ENCODE measurements at regions not wholly inside any gene's neighbourhood (a gene's known extent, or its start where the extent isn't known, plus 50 kb on each side); places are given as distances from the start of the nearest gene placed in this dataset.

DNA sequence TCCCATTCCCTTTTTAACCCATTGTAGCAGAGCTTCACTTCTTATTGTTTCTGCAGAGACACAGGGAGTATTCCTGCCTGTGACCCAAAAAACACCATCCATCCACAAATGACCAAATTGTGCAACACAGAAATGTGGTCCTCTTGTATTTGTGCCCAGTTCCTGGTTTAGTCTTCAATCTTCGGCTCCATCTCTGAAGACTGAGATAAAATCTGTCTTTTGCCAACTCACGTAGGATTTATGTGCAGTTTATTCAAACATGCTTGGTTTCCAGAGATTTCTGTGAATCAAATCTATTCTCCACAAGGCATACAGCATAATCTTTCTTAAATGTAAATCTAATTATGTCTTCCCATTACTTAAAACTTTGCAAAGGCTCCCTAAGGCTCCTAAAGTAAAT is 307.0 kb downstream of the AASDHPPT start:
- ATAC-seq (no peak), DNase-seq (no peak)
- no peaks in the 10 kb centered on the region for H3K9me3 ChIP-seq
- TF ChIP-seq POLR2A (IDR thresholded peaks at IDR 0.05): no peak
- TF ChIP-seq, protein P1, sequence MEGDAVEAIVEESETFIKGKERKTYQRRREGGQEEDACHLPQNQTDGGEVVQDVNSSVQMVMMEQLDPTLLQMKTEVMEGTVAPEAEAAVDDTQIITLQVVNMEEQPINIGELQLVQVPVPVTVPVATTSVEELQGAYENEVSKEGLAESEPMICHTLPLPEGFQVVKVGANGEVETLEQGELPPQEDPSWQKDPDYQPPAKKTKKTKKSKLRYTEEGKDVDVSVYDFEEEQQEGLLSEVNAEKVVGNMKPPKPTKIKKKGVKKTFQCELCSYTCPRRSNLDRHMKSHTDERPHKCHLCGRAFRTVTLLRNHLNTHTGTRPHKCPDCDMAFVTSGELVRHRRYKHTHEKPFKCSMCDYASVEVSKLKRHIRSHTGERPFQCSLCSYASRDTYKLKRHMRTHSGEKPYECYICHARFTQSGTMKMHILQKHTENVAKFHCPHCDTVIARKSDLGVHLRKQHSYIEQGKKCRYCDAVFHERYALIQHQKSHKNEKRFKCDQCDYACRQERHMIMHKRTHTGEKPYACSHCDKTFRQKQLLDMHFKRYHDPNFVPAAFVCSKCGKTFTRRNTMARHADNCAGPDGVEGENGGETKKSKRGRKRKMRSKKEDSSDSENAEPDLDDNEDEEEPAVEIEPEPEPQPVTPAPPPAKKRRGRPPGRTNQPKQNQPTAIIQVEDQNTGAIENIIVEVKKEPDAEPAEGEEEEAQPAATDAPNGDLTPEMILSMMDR (IDR thresholded peaks at IDR 0.05 in 4 of 5, conservative IDR thresholded peaks at IDR 0.05 in 1 of 5): no peak
- no peaks in the 10 kb centered on the region for H3K36me3 ChIP-seq
- intact Hi-C loops (cut with DNase I; ENCODE audit: low total_unique reads) (no loop called here), in situ Hi-C loops (cut with MboI; ENCODE audit: low sequenced_read_pairs in 4 of 4) (no loop called here)
- H3K4me1 ChIP-seq: no peaks in the 10 kb centered on the region
- H3K27me3 ChIP-seq: no peaks in the 10 kb centered on the region
- no peak overlapping the region for H3K27ac ChIP-seq
- no peak overlapping the region for H3K4me3 ChIP-seq

DNA sequence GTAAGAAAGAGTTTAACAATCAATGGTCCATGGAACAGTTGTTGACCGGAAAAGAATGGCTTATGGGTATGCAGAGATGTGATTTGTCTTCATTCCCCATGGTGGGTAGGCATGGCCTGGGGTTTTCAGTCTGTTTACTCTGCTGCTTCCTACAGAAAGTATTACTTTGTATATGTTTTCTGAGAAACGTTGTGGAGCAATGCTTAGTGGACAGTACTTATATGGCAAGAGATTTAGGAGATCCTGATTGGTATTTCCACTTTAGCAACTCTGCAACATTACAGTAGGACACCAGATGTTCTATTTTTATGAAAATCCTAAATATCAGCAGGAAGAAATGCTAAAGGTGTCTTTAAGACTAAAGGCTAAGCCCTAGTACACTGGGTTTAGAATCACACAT is 309.1 kb downstream of the AASDHPPT start:
- Histone ChIP-seq H3K9me3 (no peaks in the 10 kb centered on the region), H3K4me1 (no peaks in the 10 kb centered on the region), H3K36me3 (no peaks in the 10 kb centered on the region), H3K4me3 (no peak overlapping the region), H3K27ac (no peak overlapping the region), H3K27me3 (no peaks in the 10 kb centered on the region)
- intact Hi-C loops (cut with DNase I; ENCODE audit: low total_unique reads) (no loop called here), in situ Hi-C loops (cut with MboI; ENCODE audit: low sequenced_read_pairs in 4 of 4) (no loop called here)
- ATAC-seq (no peak), DNase-seq (no peak)
- TF ChIP-seq, protein P1 (IDR thresholded peaks at IDR 0.05 in 4 of 5, conservative IDR thresholded peaks at IDR 0.05 in 1 of 5): no peak
- TF ChIP-seq POLR2A (IDR thresholded peaks at IDR 0.05): no peak

DNA sequence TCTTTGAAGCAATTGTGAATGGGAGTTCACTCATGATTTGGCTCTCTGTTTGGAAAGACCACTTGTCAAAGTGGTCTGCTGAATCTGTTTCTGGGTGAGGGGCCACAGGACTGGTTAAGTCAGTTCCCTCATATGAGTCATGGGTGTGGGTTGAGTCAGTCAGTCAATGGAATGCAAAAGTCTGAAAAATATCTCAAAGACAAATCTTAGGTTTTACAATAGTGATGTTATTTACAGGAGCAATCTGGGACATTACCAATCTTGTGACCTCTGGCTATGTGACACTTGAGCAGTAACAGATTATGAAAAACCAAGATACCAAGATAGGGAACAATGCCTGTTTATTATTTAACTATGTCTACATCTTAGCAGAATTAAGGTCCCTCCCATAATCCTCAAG is 311.6 kb downstream of the AASDHPPT start:
- intact Hi-C loops (cut with DNase I; ENCODE audit: low total_unique reads): no loop called here
- H3K36me3 ChIP-seq: no peaks in the 10 kb centered on the region

DNA sequence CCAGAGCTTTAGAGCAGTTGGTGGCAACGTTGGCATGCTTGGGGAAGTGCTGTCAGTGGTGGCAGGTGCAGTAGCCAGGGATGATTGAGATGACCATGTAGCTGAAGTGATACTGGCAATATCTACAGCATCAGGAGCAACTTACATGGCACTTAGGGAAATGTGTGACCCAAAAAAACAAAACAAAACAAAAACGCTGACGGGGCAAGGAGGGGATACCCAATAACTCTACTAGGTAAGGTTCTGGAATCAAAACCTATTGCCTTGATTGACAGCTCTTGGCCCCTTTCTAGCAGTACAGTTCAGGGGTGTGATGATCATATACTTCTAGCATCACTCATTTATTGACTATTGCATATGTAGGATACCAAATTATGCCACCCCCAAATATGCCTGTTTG is 312.6 kb downstream of the AASDHPPT start:
- H3K27me3 ChIP-seq: no peaks in the 10 kb centered on the region
- no peaks in the 10 kb centered on the region for H3K9me3 ChIP-seq
- no peak overlapping the region for H3K4me3 ChIP-seq
- DNase-seq (no peak), ATAC-seq (no peak)
- in situ Hi-C loops (cut with MboI; ENCODE audit: low sequenced_read_pairs in 4 of 4) (no loop called here), intact Hi-C loops (cut with DNase I; ENCODE audit: low total_unique reads) (no loop called here)
- no peaks in the 10 kb centered on the region for H3K36me3 ChIP-seq
- no peak overlapping the region for H3K27ac ChIP-seq
- H3K4me1 ChIP-seq: no peaks in the 10 kb centered on the region
- TF ChIP-seq, protein P1 (IDR thresholded peaks at IDR 0.05 in 4 of 5, conservative IDR thresholded peaks at IDR 0.05 in 1 of 5): no peak
- TF ChIP-seq POLR2A (IDR thresholded peaks at IDR 0.05): no peak

More for the DNA sequence above, 311.6 kb downstream of the AASDHPPT start:
- no peaks in the 10 kb centered on the region for H3K9me3 ChIP-seq
- in situ Hi-C loops (cut with MboI; ENCODE audit: low sequenced_read_pairs in 4 of 4): no loop called here
- no peak for TF ChIP-seq POLR2A (IDR thresholded peaks at IDR 0.05)
- ATAC-seq (no peak), DNase-seq (no peak)
- H3K27ac ChIP-seq: no peak overlapping the region
- H3K27me3 ChIP-seq: no peaks in the 10 kb centered on the region
- no peaks in the 10 kb centered on the region for H3K4me1 ChIP-seq
- no peak overlapping the region for H3K4me3 ChIP-seq

DNA sequence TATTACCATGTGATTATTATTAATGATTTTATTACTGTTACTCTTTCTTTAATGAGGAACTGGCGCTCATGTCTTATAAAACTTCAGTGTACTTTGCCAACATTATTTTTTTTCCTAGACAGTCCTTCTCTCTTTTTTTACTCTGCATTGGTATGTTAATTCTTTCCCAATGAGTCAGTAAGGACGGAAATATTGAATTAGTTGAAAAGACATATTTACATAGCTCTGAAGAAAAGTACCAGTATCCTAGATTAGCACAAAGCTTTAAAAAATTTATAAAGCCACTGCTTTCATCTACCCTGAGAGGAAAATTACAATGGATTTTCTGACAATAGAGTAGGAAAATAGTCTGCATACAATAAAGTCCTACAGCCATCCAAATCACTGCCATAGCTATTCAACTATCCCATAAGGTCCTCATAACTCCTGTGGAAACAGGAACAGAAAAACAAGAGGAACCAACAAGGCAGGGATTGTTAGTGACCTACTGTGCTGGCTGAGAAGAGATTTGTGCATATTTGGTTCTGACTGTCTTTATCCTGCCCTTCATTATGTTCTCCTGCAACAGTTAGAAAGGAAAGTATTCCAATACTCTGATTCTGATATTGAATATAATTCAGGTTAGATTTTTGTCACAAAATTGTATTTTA is 314.4 kb downstream of the AASDHPPT start:
- no peak for TF ChIP-seq POLR2A (IDR thresholded peaks at IDR 0.05)
- TF ChIP-seq, protein P1 (IDR thresholded peaks at IDR 0.05 in 4 of 5, conservative IDR thresholded peaks at IDR 0.05 in 1 of 5): no peak
- Histone ChIP-seq H3K4me1 (no peaks in the 10 kb centered on the region), H3K27me3 (no peaks in the 10 kb centered on the region), H3K9me3 (no peaks in the 10 kb centered on the region), H3K27ac (no peak overlapping the region), H3K36me3 (no peaks in the 10 kb centered on the region), H3K4me3 (no peak overlapping the region)
- intact Hi-C loops (cut with DNase I; ENCODE audit: low total_unique reads) (no loop called here), in situ Hi-C loops (cut with MboI; ENCODE audit: low sequenced_read_pairs in 4 of 4) (no loop called here)
- no peak for DNase-seq
- no peak for ATAC-seq
